Ammon's horn (tissue), 1 donor: ENCODE measurements at regions not wholly inside any gene's neighbourhood (a gene's known extent, or its start where the extent isn't known, plus 50 kb on each side); places are given as distances from the start of the nearest gene placed in this dataset.

ENCODE experiments used
- DNase-seq: peaks from one replicate; pipeline ENCODE4 v3.0.0-alpha.2; 2016; ENCODE audit warnings: low spot score

DNA sequence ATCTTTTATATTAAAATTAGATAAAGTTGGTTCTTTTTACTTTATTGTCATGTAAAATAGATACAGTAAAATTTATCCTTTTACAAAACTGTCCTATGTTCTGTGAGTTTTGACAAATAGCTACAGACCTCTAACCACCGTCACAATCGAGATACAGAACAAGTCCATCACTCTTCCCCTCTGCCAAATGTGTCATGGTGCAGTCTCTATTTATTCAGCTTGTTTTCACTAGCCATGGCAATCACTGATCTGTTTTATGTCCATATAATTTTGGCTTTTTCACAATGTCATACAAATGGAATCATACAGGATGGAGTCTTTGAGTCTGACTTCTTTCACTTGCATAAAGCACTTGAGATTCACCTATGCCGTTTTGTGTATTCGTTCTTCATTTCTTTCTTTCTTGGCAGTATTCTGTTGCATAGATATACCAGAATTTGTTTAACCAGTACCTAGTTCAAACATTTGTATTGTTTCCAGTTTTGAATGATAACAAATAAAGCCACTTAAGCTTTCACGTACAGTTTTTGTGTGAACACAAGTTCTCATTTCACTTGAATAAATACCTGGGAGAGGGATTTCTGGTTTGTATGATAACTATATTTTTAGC, 273.2 kb upstream of the MPDZ start:
- DNase-seq = no peak

DNA sequence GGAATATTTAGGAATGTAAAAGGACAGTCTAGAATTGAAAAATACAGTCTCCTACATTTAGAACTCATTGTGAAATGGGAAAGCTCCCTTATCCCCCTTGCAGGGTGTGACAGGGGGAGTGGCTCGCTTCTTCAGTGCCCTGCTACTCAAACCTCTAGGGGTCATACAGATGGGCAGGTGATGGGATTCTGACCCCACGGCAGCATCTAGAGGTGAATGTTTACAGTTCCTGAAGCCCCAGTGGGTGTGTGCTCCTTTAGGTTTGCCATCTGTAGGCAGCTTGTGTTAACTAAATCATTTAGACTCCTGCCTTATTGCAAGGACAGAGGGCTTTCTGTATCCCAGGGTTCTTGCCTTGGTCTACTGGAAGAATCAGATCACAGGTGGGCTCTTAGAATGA, 271.0 kb upstream of the MPDZ start:
- no peak for DNase-seq

DNA sequence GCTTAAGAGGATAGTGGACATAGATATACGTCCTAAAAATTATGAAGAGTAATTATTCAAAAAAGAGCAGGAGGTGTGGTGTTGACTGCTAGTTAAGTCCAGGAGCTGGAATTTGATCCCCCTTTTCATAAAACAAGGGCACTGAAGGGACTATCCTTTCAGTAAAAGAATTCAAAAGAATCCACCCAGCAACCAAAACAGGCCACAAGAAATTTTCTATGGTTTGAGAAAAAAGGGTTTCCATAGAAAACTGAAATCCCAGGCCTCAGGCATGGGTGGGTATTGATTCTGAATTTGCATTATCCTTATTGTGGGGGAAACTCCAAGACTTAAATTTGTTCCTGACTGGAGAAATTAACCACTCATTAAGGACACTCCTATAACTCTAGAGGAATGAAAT, 269.0 kb upstream of the MPDZ start:
- no peak for DNase-seq

DNA sequence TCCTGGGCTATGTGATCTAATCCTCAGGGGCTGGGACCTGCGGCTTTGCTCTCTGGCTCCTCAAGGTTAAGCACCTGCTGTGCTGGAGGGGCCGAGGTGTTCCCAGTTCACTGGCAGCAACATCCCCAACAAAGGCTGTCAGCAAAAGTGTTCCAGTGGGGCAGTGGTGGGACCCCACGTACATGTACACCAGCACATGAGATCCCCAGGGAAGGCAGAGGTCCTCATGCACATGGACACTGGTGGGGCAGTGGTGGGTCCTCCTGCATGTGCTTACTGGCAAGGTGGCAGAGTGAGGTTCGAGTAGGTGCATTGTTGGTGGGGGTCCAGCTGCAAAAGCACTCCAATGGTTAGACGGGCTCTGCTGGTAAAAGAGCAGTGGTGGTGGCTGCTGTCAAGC, 255.6 kb upstream of the MPDZ start:
- DNase-seq = no peak

DNA sequence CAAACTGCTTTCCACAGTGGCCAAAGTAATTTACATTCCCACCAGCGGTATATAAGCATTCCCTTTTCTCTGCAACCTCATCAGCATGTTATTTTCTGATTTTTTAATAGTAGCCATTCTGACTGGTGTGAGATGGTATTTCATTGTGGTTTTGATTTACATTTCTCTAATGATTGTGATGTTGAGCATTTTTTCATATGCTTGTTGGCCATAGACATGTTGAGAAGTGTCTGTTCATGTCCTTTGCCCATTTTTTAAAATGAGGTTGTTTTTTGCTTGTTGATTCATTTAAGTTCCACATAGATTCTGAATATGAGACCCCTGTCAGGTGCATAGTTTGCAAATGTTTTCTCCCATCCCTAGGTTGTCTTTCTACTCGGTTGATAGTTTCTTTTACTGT, 254.5 kb upstream of the MPDZ start:
- DNase-seq = no peak

DNA sequence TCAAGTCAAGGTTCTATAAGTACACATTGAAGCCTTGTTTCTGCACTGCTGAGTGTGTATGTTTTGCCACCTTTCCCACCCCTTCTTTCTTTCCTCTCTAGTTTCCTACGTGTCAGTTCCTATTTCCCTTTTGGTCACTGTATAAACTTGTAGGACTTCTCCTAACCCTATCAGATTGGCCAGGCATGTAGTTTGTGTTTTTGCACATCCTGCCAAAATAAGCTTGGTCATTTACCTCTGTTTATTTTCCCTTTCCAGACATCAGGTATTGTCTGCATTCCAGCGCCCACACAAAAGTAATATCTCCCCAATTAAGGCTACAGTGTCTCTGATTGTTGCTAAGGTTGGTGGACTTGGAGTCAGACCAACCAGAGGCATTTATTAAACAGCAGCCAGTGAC, 252.9 kb upstream of the MPDZ start:
- no peak for DNase-seq

DNA sequence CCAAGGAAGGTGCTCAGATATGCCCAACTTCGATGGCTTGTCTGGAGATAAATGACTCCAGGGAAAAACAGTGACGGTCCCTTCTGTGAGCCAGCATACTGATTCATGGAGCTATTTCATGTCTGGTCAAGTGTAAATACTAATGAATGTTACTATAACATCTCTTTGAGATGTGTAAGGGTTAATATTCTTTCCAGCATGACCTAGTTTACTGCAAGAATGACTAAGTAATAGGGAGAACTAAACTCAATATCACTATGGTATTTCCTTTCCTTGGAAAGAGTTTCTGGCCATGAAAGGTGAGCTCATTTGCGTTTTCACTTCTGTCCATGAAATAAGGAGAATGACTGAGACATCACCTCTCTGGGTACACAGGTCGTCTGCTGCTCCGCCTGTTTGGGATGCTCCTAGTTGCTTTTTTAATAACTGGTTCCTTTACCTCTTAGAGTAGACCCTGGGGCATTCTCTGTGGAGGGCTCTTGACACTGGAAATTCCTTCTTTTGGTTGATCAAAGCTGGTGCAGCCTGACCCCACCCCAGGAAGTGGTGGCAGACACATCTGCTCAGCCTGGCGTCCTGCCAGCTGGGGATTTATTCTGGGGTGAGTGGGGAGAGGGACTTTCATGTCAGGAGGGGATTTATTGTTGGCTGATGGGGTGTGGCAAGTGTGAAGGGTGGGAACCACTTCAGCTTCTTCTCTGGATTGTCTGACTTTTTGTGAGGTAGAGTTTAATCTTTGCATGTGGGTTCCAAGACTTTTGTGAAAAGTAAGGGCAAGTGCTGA, 250.0 kb upstream of the MPDZ start:
- DNase-seq = no peak

DNA sequence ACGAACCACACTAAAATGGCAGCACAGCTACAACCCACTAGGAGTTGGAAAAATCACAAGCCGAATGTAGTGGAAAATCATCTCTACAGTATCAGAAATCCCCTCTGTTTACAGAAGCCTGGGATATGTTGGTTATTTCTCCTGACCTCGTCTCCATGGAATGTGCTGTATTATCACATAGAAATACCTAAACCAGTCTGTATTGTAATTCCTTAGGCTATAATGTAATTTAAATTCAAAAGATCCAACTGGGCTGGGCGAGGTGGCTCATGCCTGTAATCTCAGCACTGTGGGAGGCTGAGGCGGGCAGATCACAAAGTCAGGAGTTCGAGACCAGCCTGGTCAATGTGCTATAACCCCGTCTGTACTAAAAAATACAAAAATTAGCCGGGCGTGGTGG, 244.8 kb upstream of the MPDZ start:
- no peak for DNase-seq

DNA sequence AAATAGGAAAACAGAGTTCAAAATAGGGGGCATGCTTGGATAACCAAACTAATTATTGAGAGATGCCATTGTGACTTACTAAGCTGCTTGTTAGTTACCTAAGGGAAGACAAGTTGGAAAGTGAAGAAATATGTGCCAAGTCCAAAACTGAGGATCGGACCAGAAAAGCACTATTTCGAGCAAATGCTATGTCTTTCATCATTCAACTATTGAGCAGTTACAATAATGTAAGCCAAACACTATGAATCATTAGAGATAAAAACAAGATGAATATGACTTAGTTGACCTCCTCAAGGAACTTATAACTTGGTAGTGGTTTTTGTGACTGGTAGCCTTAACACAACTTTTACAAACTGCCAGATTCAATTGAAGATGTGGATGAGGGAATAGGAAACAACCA, 240.6 kb upstream of the MPDZ start:
- no peak for DNase-seq

DNA sequence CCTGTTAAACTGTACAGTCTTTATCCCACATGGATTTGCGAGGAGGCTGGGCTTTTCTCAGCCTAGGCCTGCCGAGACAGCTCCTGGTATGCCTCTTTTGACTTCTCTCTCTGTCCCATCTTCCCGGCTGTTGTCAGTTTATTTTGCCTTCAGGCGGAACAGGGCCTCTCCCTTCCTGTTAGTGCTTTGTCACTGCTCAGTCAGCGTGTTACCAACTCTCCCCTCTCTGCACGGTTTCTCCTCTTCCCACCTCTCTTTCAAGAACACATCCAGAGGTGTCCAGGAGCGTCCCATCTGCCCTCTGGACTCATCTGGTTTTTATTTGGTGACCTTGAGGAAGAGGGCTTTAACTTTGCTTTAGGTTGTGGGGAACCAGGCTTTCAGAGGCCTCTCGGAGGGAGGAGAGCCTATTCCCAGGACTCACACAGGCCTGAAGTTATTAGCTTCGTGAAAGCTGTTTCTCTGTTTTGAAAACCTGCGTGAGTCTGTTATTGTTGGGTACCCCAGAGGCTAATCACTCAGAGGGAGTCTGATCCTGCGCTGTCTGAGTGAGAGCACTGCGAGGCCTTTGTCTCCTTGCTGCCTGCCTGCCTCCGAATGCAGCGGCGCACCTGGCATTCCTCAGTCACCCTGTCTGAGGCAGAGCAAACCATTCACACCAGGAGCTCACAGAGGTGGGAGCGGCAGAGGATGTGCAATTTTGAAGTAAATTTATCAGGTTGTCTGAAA, 234.4 kb upstream of the MPDZ start:
- no peak for DNase-seq

DNA sequence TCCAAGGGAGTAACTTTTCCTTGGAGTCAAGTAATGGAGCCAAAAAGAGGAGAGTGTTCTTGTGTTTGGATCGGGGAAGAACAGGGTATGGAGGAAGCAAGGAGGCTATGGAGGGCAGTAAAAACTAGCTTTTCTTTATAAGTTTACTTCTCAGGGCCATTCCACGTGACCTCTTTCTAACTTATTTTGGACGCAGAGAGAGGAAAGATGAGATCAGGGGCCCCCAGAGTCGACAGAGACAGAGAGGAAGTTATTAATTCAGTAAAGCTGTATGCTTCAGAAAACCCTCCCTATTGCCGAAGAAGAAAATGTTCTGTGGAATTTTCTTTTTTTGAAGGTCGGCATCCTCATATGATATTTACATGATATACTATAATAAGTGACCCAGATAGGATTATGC, 233.8 kb upstream of the MPDZ start:
- DNase-seq = no peak

DNA sequence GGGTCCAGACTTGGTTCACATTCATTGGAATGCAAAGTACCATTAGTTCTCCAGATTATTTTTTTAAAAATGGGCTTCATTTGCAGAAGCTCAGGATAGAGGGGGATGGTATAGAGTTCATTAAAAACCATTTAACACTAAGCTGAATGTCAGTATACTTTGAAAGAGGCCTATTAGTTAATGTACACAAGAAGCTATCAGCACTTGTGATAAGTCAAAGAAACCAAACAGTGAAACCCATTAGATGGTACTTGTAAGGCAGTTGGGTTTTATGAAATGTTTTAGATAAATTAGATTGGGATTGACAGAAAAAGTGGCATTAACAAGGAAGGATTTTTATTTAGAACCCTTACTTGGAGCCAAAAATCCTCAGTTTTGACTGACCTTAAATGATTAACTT, 229.2 kb upstream of the MPDZ start:
- no peak for DNase-seq

DNA sequence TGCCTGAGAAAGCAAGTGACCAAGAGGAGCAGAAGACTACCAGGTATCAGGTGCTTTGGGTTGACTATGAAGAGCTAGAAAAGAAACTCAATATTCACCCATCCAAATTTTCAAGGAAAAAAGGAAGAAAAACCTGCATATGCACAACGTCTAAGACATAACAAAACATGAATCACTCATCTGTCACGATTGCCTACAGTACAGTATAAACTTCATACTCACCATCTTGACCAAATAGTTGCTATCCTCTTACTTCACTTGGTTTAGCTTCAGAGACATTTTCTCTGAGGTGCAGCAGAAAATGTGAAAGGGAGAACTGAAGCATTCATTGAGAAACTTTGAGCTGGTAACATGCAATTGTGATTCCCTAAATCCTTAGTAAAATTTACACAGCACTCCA, 228.6 kb upstream of the MPDZ start:
- no peak for DNase-seq

DNA sequence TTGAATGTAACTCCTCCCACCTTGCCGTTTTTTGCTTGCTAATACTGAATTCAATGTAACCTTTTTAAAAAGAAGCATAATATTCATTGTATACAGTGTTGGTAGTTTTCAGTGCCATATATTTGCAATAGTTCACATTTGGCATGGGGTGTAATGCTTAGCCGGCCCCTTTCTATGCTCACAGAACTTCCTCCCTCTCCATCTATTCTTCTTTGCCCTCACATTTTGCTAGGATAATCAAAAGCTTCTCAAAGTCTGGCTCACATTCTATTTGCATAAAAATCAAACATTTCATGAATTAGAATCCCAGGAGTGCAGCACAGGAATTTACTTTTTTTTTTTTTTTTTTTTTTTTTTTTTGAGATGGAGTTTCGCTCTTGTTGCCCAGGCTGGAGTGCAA, 226.3 kb upstream of the MPDZ start:
- no peak for DNase-seq

DNA sequence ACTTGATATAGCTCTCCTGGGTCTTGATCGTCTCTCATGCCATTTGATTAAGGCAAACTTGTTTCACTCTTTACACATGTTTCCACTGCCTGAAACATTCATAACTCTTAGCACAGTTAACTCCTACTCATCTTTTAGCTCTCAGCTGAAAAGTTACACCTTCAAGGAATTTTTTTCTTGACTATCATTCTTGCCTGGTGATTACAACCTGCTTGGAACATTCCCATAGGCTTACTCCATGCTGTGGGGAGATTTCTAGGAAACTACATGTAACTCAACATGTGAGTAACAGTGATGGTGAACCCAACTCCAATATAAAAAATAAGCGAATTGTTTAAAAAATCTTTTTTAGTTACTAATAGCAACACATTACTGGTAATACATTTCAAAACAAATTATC, 224.1 kb upstream of the MPDZ start:
- DNase-seq = no peak

DNA sequence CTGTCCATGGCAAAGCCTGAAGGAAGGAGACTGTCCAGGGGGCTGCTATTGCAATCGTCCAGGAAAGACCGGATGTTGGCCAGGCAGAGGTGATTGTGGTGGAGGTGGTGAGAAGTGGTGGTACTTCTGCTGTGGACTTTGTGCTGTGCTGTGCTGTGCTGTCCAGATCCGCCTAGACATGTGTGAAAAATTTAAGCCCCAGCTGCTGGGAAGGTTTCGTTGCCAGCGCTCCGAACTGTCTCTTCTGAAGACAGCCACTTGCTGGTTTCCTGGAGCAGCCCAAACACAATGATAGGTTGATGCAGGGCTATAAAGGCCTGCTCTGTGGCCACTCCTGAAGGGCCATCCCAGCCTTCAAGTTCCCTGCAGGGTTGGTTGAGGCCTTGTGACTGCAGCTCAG, 223.0 kb upstream of the MPDZ start:
- DNase-seq = no peak

DNA sequence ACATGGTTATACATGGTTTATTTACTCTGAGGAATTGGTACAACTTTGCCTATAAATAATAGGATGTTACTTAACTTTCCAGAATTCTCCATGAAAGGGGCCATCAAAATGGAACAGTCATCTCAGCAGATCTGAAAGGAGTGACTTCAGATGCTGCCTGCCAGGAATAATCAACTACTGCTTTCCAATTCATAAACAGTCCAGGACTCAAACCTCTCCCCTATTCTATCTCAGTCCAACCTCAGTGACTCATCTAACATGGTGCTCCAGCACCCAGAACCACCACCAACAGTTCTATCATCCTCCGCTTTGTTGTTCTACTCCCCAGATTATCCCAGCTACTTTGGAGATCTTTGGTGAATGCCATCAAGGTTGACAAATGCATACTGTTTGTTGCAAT, 221.5 kb upstream of the MPDZ start:
- DNase-seq = no peak

DNA sequence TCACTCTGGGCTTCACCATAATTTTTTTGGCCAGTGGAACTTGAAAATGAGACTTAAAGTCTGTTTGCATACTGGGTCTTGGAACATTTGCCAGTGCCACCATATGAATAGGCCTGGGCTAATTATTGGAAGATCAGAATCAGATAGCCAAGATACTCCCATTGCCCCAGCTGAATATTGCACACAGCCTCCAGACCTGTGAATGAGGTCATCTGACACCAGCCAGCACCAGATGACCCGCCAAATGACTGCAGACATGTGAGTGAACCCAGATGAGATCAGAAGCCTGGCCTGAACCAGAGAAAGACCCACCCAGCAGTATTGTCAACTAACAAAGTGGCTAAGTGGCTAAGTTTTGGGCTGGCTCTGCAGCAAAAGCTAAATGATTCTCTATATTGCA, 220.5 kb upstream of the MPDZ start:
- no peak for DNase-seq

DNA sequence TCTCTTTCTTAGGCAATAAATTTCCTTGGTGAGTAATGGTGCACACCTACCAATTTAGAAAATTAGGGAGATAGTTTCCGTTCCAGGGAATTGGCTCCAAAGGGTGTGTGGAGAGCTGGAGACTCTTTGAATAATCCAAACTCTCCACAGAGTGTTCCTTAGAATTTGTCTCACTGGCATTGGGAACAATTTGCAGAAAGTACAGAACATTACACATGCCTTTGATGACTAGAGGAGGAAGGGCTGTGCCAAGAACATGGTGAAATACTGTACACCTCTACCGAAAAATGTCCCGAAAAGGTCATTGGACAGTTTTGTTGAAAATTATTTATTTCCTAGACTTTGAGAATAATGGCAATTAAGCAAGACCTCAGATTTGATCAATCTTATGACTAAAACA, 214.2 kb upstream of the MPDZ start:
- DNase-seq = no peak

DNA sequence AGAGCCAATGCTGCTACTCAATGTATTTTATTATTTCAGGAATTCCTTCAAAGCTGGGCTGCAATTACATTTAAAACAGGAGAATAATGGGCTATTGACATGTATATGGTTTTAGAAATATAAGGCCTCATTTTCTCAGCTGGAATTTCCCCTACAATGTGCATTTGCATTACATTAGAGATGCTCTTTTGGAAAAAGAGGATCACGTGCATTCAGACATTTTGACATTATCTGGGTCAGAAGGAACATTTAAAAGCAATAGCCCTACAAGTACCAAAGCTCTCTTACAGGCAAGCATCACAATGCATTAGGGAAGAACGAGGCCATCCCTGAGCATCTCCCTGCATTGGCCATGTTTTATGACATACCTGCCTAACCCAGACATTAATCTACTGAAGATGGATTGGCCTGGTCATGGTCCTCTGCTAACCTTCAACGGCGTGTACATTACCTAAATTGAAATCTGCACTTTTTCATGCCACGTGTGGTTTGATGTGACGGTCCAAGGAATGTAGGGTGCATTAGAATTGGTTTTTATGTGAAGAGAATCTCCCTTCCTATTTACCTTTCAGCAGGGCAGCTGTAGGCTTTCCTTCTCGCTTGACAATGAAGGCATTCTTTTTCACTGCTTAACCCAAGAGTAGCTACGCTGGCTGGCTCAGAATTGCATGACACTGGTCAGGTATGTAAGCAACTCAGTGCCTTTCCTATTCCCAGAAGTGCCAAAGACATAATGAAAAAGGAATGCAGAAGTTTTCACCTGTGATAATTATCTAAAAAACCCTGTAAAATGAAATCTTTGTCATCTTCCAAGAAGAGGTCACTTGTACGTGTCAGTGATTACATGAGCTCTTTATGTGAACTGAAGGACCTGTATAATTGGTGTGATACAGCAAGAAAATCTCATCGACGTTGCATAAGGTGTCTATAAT, 212.3 kb upstream of the MPDZ start:
- no peak for DNase-seq

DNA sequence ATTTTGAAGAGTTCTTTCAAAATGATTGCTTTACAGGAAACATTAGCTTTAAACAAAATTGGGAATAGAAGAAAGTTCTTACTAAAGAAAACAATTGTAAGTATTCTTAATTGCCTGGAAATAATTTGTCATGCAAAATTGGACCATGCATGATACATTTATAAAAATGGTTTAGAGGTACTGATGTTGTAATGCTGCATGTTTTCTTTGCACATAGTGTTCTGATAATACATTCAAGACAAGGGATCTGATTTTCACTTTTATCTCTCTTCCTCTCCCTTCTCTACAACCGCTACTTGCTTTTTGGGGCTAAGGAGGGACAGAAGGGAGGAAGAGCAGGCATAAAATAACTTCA, 211.6 kb upstream of the MPDZ start:
- DNase-seq = no peak

DNA sequence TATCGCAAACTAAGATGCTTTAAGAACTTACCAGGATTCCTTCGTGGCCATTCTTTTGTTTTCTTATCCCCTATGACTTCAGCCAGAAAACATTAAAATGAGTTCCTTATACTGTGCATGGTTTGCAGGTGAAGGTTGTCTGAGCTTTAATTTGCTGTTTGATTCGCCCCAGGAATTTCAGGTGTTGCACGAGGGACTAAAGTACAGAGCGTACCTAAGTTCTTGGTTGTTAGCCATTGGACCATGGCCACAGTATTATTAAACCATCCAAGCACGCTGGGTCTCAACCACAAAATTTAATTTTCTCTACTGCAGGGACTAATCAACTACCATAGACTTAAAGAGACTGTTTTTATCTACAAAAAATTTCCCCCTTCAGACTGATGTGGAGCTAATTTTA, 208.4 kb upstream of the MPDZ start:
- no peak for DNase-seq

DNA sequence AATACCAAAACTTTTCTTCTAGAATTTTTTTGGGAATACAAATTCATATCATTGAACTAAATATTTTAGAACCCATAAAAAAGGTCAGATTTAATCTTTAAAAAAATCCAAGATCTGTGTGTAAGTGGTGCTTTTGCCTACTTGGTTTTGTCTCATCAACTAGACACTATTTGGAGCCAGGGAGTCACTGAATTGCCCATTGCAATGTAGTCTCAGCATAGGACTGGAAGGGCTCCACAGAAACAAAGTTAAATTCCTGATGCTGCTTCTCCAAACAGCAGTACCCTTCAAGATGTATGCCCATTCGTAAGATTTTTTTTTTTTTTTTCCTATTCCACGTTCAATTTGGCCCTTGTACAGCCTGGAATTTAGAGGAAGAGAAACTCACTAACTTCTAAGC, 208.0 kb upstream of the MPDZ start:
- DNase-seq = no peak
